Astrocyte (in vitro differentiated cells and primary cell): ENCODE measurements at regions not wholly inside any gene's neighbourhood (a gene's known extent, or its start where the extent isn't known, plus 50 kb on each side); places are given as distances from the start of the nearest gene placed in this dataset.

Experiments used
- DNase-seq: peaks from one replicate; pipeline ENCODE4 v3.0.0-alpha.2; 2010; ENCODE audit warnings: low read depth
- FAIRE-seq: peaks from 2 replicates; lab custom pipeline; 2011; peaks lifted over from hg19 to GRCh38; lab: Jason Lieb, UNC
- H2AFZ ChIP-seq: 2 replicates; pipeline ENCODE4 v1.6.0; 2012; ENCODE audit warnings: low read depth, low read length, inconsistent platforms
- H3K27ac ChIP-seq: 2 replicates; pipeline ENCODE4 v1.5.1; 2011; ENCODE audit warnings: low read depth, low read length, inconsistent platforms
- H3K27me3 ChIP-seq: 2 replicates; pipeline ENCODE4 v1.6.0; 2011; ENCODE audit warnings: low read length, inconsistent platforms; ENCODE audit not compliant: insufficient read depth
- H3K36me3 ChIP-seq: 2 replicates; pipeline ENCODE4 v1.5.1; 2011; ENCODE audit warnings: low read length, inconsistent platforms; ENCODE audit not compliant: insufficient read depth
- H3K4me1 ChIP-seq: 2 replicates; pipeline ENCODE4 v1.5.1; 2011; ENCODE audit warnings: low read length, inconsistent platforms; ENCODE audit not compliant: insufficient read depth
- H3K4me2 ChIP-seq: 2 replicates; pipeline ENCODE4 v1.6.0; 2012; ENCODE audit warnings: low read length, inconsistent platforms
- H3K4me3 ChIP-seq: 2 replicates; pipeline ENCODE4 v1.5.1; 2011; ENCODE audit warnings: low read depth, mild to moderate bottlenecking, low read length, inconsistent platforms; ENCODE audit not compliant: insufficient read depth
- H3K79me2 ChIP-seq: 2 replicates; pipeline ENCODE4 v1.6.0; 2012; ENCODE audit warnings: mild to moderate bottlenecking, low read length, inconsistent platforms; ENCODE audit not compliant: insufficient read depth
- H3K9ac ChIP-seq: 2 replicates; pipeline ENCODE4 v1.6.0; 2012; ENCODE audit warnings: mild to moderate bottlenecking, low read length, inconsistent platforms
- H3K9me3 ChIP-seq: 2 replicates; pipeline ENCODE4 v1.5.1; 2012; ENCODE audit warnings: low read depth, mild to moderate bottlenecking, low read length, inconsistent platforms; ENCODE audit not compliant: insufficient read depth
- H4K20me1 ChIP-seq: 2 replicates; pipeline ENCODE4 v1.6.0; 2012; ENCODE audit warnings: low read length, inconsistent platforms; ENCODE audit not compliant: insufficient read depth
- H3K27ac Mint-ChIP-seq: one replicate; pipeline ENCODE4 v1.8.0; 2021; ENCODE audit warnings: mild to moderate bottlenecking, mixed read lengths; ENCODE audit not compliant: unreplicated experiment
- H3K27me3 Mint-ChIP-seq: one replicate; pipeline ENCODE4 v1.8.0; 2021; ENCODE audit warnings: low read depth, mixed read lengths; ENCODE audit not compliant: unreplicated experiment
- H3K36me3 Mint-ChIP-seq: one replicate; pipeline ENCODE4 v1.8.0; 2021; ENCODE audit warnings: low read depth, mixed read lengths; ENCODE audit not compliant: unreplicated experiment
- H3K4me1 Mint-ChIP-seq: one replicate; pipeline ENCODE4 v1.8.0; 2021; ENCODE audit warnings: low read depth, mixed read lengths; ENCODE audit not compliant: unreplicated experiment
- H3K4me3 Mint-ChIP-seq: one replicate; pipeline ENCODE4 v1.8.0; 2021; ENCODE audit warnings: mild to moderate bottlenecking, moderate library complexity, mixed read lengths; ENCODE audit not compliant: unreplicated experiment
- H3K9me3 Mint-ChIP-seq: one replicate; pipeline ENCODE4 v1.8.0; 2021; ENCODE audit warnings: mild to moderate bottlenecking, mixed read lengths; ENCODE audit not compliant: unreplicated experiment
- EZH2 ChIP-seq: IDR thresholded peaks from 2 replicates; pipeline ENCODE4 v1.6.1; 2012; ENCODE audit warnings: mild to moderate bottlenecking, low read length, inconsistent platforms; ENCODE audit not compliant: insufficient read depth
- TF ChIP-seq, protein P1 (sequence below): IDR thresholded peaks from 2 replicates; pipeline ENCODE4 v1.5.1; 2011; ENCODE audit warnings: low read depth, mild to moderate bottlenecking, inconsistent platforms, low read length, moderate library complexity; ENCODE audit not compliant: insufficient read depth

DNA sequence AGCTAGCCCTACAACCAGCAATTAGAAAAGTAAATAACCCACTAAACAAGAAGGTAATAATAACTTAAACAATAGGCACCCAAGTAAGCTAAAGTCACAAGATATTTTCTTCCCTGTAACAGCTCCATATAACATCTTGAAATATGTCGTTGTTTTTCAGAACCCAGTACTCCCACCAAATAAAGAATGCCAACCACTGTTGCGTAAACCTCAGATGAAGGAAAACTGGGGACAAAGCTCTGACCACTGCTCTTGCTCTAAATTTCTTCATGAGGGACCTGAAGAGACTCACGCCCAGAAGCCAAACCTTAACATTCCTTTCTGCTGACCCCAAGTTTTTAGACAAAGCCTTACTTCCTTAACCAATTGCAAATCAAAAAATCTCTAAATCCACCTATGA lies 267.7 kb upstream of the GAS1 start:
- no peak overlapping the region for H3K4me2 ChIP-seq
- peaks cover 34% of the 10 kb centered on the region for H3K4me1 Mint-ChIP-seq
- peaks cover 4% of the 10 kb centered on the region for H3K27me3 Mint-ChIP-seq
- no peak overlapping the region for H3K4me3 ChIP-seq
- H3K9ac ChIP-seq: no peak overlapping the region
- DNase-seq: no peak
- H3K36me3 ChIP-seq: no peaks in the 10 kb centered on the region
- H3K4me1 ChIP-seq: peaks cover 21% of the 10 kb centered on the region
- no peaks in the 10 kb centered on the region for H3K9me3 ChIP-seq
- peak overlapping the region; percentile 13 for H3K27ac Mint-ChIP-seq
- H3K36me3 Mint-ChIP-seq: no peaks in the 10 kb centered on the region
- H3K27me3 ChIP-seq: peaks cover 9% of the 10 kb centered on the region
- no peak overlapping the region for H3K27ac ChIP-seq
- H3K9me3 Mint-ChIP-seq: peaks cover 3% of the 10 kb centered on the region
- no peaks in the 10 kb centered on the region for H3K79me2 ChIP-seq
- H4K20me1 ChIP-seq: no peaks in the 10 kb centered on the region
- FAIRE-seq: no peak
- H2AFZ ChIP-seq: no peak overlapping the region
- TF ChIP-seq, protein P1, sequence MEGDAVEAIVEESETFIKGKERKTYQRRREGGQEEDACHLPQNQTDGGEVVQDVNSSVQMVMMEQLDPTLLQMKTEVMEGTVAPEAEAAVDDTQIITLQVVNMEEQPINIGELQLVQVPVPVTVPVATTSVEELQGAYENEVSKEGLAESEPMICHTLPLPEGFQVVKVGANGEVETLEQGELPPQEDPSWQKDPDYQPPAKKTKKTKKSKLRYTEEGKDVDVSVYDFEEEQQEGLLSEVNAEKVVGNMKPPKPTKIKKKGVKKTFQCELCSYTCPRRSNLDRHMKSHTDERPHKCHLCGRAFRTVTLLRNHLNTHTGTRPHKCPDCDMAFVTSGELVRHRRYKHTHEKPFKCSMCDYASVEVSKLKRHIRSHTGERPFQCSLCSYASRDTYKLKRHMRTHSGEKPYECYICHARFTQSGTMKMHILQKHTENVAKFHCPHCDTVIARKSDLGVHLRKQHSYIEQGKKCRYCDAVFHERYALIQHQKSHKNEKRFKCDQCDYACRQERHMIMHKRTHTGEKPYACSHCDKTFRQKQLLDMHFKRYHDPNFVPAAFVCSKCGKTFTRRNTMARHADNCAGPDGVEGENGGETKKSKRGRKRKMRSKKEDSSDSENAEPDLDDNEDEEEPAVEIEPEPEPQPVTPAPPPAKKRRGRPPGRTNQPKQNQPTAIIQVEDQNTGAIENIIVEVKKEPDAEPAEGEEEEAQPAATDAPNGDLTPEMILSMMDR: no peak
- no peak for TF ChIP-seq EZH2
- H3K4me3 Mint-ChIP-seq: no peak overlapping the region

DNA sequence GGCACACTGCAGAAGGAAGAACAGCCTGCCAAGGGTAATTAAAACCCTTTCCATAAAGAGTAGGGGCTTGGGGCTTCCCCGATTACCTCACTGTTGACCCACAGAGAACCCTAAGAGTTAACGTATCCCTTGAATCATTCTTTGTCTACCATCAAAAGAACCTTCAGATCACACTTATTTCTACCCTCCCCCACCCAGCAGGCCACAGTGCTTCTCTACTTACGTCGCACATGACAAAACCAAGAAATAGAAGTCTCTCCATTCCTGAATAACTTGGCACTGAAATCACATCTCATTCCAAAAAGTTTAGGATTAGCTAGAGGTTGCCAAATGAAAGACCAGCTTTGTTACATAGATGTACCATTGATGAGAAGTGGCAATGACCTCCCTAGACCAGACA lies 268.7 kb upstream of the GAS1 start:
- no peaks in the 10 kb centered on the region for H3K9me3 ChIP-seq
- no peaks in the 10 kb centered on the region for H3K36me3 ChIP-seq
- no peaks in the 10 kb centered on the region for H3K36me3 Mint-ChIP-seq
- peaks cover 9% of the 10 kb centered on the region for H3K27me3 ChIP-seq
- H3K9me3 Mint-ChIP-seq: peaks cover 3% of the 10 kb centered on the region
- TF ChIP-seq, protein P1: no peak
- TF ChIP-seq EZH2: no peak
- peaks cover 34% of the 10 kb centered on the region for H3K4me1 Mint-ChIP-seq
- H3K4me2 ChIP-seq: no peak overlapping the region
- H3K27ac Mint-ChIP-seq: no peak overlapping the region
- H2AFZ ChIP-seq: no peak overlapping the region
- no peaks in the 10 kb centered on the region for H4K20me1 ChIP-seq
- no peak overlapping the region for H3K9ac ChIP-seq
- peaks cover 21% of the 10 kb centered on the region for H3K4me1 ChIP-seq
- H3K27ac ChIP-seq: no peak overlapping the region
- no peak overlapping the region for H3K4me3 ChIP-seq
- FAIRE-seq (no peak), DNase-seq (no peak)
- H3K27me3 Mint-ChIP-seq: peaks cover 7% of the 10 kb centered on the region
- no peaks in the 10 kb centered on the region for H3K79me2 ChIP-seq
- no peak overlapping the region for H3K4me3 Mint-ChIP-seq

DNA sequence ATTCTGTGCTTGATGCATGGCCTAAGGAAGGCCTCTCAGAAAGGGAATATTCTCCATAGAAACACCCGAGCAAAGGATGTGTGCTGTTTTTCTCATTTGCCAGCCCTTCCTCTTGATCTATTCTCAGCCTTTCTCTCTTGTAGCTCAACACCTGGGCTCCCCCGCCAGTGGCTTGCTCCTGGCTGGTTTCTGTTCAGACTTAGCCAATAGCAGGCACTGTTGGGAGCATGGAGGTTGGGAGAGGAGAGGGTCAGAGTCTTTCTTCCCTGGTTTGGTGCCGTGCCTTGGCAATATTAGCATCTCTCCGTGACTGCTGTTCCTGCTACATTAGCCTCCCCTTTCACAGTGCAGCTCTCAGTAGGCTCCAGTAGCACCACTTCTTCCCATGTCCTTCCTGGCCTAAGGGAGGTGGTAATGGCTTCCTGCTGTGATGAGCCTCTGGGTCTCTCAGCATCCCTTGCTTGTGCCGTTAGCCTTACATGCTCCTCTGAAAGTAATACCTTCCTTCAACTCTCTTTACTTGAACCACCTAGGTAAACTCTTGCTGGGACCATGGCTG lies 269.7 kb upstream of the GAS1 start:
- Mint-ChIP-seq H3K36me3 (no peaks in the 10 kb centered on the region), H3K9me3 (peaks cover 3% of the 10 kb centered on the region), H3K4me1 (peaks cover 25% of the 10 kb centered on the region), H3K27me3 (peaks cover 8% of the 10 kb centered on the region), H3K27ac (no peak overlapping the region), H3K4me3 (no peak overlapping the region)
- no peak overlapping the region for H3K4me2 ChIP-seq
- no peak for DNase-seq
- H3K4me3 ChIP-seq: no peak overlapping the region
- no peak overlapping the region for H2AFZ ChIP-seq
- H3K27me3 ChIP-seq: peaks cover 9% of the 10 kb centered on the region
- H4K20me1 ChIP-seq: no peaks in the 10 kb centered on the region
- H3K4me1 ChIP-seq: peaks cover 20% of the 10 kb centered on the region
- no peak for FAIRE-seq
- no peaks in the 10 kb centered on the region for H3K36me3 ChIP-seq
- no peaks in the 10 kb centered on the region for H3K9me3 ChIP-seq
- no peak overlapping the region for H3K27ac ChIP-seq
- H3K79me2 ChIP-seq: no peaks in the 10 kb centered on the region
- no peak overlapping the region for H3K9ac ChIP-seq
- TF ChIP-seq EZH2: no peak
- TF ChIP-seq, protein P1: no peak
